HCT116 (cell line): ENCODE measurements at regions not wholly inside any gene's neighbourhood (a gene's known extent, or its start where the extent isn't known, plus 50 kb on each side); places are given as distances from the start of the nearest gene placed in this dataset.

ENCODE experiments used
- ATAC-seq: fragments of 200-7000 bp; cut with Tn5 transposase; 2 replicates; pipeline ENCODE4 v1.9.1; 2020; ENCODE audit warnings: mild to moderate bottlenecking, moderate library complexity
- BruUV-seq: library from RNA; stranded (reverse); fragments of 400-500 nt; replicated peaks from 2 replicates; lab custom pipeline; 2021; lab: Mats Ljungman, UMichigan
- CTCF ChIA-PET: fragments of 300-600 bp; sonication (Branson Sonifier 250); formaldehyde crosslinking; loops from one replicate; lab custom pipeline; 2021; ENCODE audit warnings: antibody characterized with exemption; lab: Charles Lee
- POLR2A ChIA-PET: fragments of 300-600, 350-600 bp; sonication (Branson Sonifier 250); formaldehyde crosslinking; loops from one replicate; lab custom pipeline; 2021; ENCODE audit warnings: antibody characterized with exemption; lab: Charles Lee
- RAD21 ChIA-PET, 2 experiments: fragments of 300-600 bp; sonication (Branson Sonifier 250); formaldehyde crosslinking; loops; one replicate each; lab custom pipeline; 2023; ENCODE audit warnings: low total read pairs in 2 of 2; ENCODE audit not compliant: uncharacterized antibody in 2 of 2, unreplicated experiment in 2 of 2, low non-redundant PET in 1 of 2; lab: Charles Lee
- DNase-seq: peaks from one replicate; pipeline ENCODE4 v3.0.0-alpha.2; 2010; ENCODE audit warnings: low read depth, low spot score
- H2AFZ ChIP-seq: fragments of 200-600 bp; shearing (Covaris generic), sonication (generic); 2 replicates; pipeline ENCODE4 v1.6.1; 2017; ENCODE audit warnings: low read depth, mixed run types, mixed read lengths, antibody characterized with exemption, low read length; ENCODE audit not compliant: poor library complexity, severe bottlenecking
- H3K27ac ChIP-seq: 2 replicates; pipeline ENCODE4 v1.5.1; 2012; ENCODE audit warnings: low read depth, low read length
- H3K27me3 ChIP-seq: fragments of 200-600 bp; sonication (generic); 2 replicates; pipeline ENCODE4 v1.6.1; 2016; ENCODE audit warnings: mixed run types, low read length, mixed read lengths; ENCODE audit not compliant: insufficient read depth
- H3K36me3 ChIP-seq, 2 experiments: fragments of 200-500 bp in 1 of 2; fragments of 200-600 bp in 1 of 2; sonication (Bioruptor generic) in 1 of 2; sonication (generic) in 1 of 2; 2 replicates each; pipeline versions ENCODE4 v1.5.1 to v1.6.1; 2014 to 2016; ENCODE audit warnings: low read length in 2 of 2, inconsistent platforms in 1 of 2, mixed read lengths in 1 of 2, mixed run types in 1 of 2; ENCODE audit not compliant: insufficient read depth in 2 of 2, control insufficient read depth in 1 of 2
- H3K4me1 ChIP-seq, 2 experiments: fragments of 200-600 bp in 1 of 2; sonication (generic) in 1 of 2; 2 replicates each; pipeline versions ENCODE4 v1.5.1 to v1.6.1; 2012 to 2017; ENCODE audit warnings: low read length in 2 of 2, inconsistent platforms in 1 of 2, mild to moderate bottlenecking in 1 of 2, mixed read lengths in 1 of 2, mixed run types in 1 of 2, moderate library complexity in 1 of 2; ENCODE audit not compliant: insufficient read depth in 2 of 2, control insufficient read depth in 1 of 2
- H3K4me2 ChIP-seq: fragments of 200-600 bp; sonication (generic); 2 replicates; pipeline ENCODE4 v1.6.1; 2017; ENCODE audit warnings: mixed run types, low read length, mixed read lengths
- H3K4me3 ChIP-seq, 2 experiments: fragments of 200-600 bp in 1 of 2; sonication (generic) in 1 of 2; replicated peaks in 1 of 2; 2 replicates each; pipeline ENCODE4 v1.5.1; 2011 to 2016; ENCODE audit warnings: low read length in 2 of 2, control low read depth in 1 of 2, low read depth in 1 of 2, mild to moderate bottlenecking in 1 of 2, mixed read lengths in 1 of 2, mixed run types in 1 of 2
- H3K79me2 ChIP-seq: fragments of 200-600 bp; sonication (generic); 2 replicates; pipeline ENCODE4 v1.6.1; 2017; ENCODE audit warnings: mild to moderate bottlenecking, mixed run types, low read length, moderate library complexity, mixed read lengths; ENCODE audit not compliant: insufficient read depth
- H3K9ac ChIP-seq: fragments of 200-600 bp; sonication (generic); 2 replicates; pipeline ENCODE4 v1.6.1; 2016; ENCODE audit warnings: low read length, mixed read lengths
- H3K9me2 ChIP-seq: fragments of 200-600 bp; sonication (generic), shearing (Covaris generic); 2 replicates; pipeline ENCODE4 v1.6.1; 2017; ENCODE audit warnings: mixed run types, mild to moderate bottlenecking, moderate library complexity; ENCODE audit not compliant: insufficient read depth
- H3K9me3 ChIP-seq, 2 experiments: fragments of 200-500 bp in 1 of 2; fragments of 200-600 bp in 1 of 2; sonication (Bioruptor generic) in 1 of 2; sonication (generic) in 1 of 2; 2 replicates each; pipeline ENCODE4 v1.6.1; 2014 to 2017; ENCODE audit warnings: low read length in 2 of 2, mixed read lengths in 2 of 2, inconsistent platforms in 1 of 2, low read depth in 1 of 2, mild to moderate bottlenecking in 1 of 2, mixed run types in 1 of 2, moderate library complexity in 1 of 2; ENCODE audit not compliant: control insufficient read depth in 1 of 2, insufficient read depth in 1 of 2
- H4K20me1 ChIP-seq: fragments of 200-600 bp; sonication (generic), shearing (Covaris generic); 2 replicates; pipeline ENCODE4 v1.6.1; 2017; ENCODE audit warnings: mixed run types, mild to moderate bottlenecking, moderate library complexity; ENCODE audit not compliant: insufficient read depth
- ATF3 ChIP-seq: IDR thresholded peaks from 2 replicates; pipeline ENCODE4 v1.6.1; 2012
- CEBPB ChIP-seq: IDR thresholded peaks from 2 replicates; pipeline ENCODE4 v1.6.1; 2012; ENCODE audit warnings: low read depth
- EZH2 ChIP-seq: fragments of 200-600 bp; sonication (generic); IDR thresholded peaks from 2 replicates; pipeline ENCODE4 v1.6.1; 2017; ENCODE audit warnings: antibody characterized with exemption, mixed run types
- FOSL1 ChIP-seq: IDR thresholded peaks from 2 replicates; pipeline ENCODE4 v1.6.1; 2012; ENCODE audit warnings: low read depth
- JUND ChIP-seq: IDR thresholded peaks from 2 replicates; pipeline ENCODE4 v1.6.1; 2012
- MAX ChIP-seq: IDR thresholded peaks from 2 replicates; pipeline ENCODE4 v1.6.1; 2012
- POLR2AphosphoS5 ChIP-seq: IDR thresholded peaks from 2 replicates; pipeline ENCODE4 v1.6.1; 2011; ENCODE audit warnings: mild to moderate bottlenecking, low read depth, low read length, moderate library complexity
- RAD21 ChIP-seq: IDR thresholded peaks from 2 replicates; pipeline ENCODE4 v1.6.1; 2012; ENCODE audit warnings: low read depth, mild to moderate bottlenecking
- SIN3A ChIP-seq: IDR thresholded peaks from 2 replicates; pipeline ENCODE4 v1.6.1; 2012; ENCODE audit warnings: low read depth
- TCF7L2 ChIP-seq: IDR thresholded peaks from 2 replicates; pipeline ENCODE4 v1.7.0; 2011; ENCODE audit warnings: borderline replicate concordance, inconsistent platforms; ENCODE audit not compliant: insufficient read depth, insufficient read length; ENCODE audit errors: extremely low read depth
- YY1 ChIP-seq: IDR thresholded peaks from 2 replicates; pipeline ENCODE4 v1.6.1; 2011; ENCODE audit warnings: low read length, low read depth, moderate library complexity, mild to moderate bottlenecking; ENCODE audit not compliant: insufficient replicate concordance; ENCODE audit errors: extremely low read depth
- ZFX ChIP-seq: fragments of 450-650 bp; IDR thresholded peaks from 2 replicates; pipeline ENCODE4 v1.6.1; 2017
- intact Hi-C: fragments of 100-400 bp; cut with micrococcal nuclease; formaldehyde crosslinking; loops from 2 replicates; pipeline ENCODE4 v1.10.0; 2022
- TF ChIP-seq, protein P1 (sequence below): IDR thresholded peaks from 2 replicates; pipeline ENCODE4 v1.6.1; 2011; ENCODE audit warnings: mild to moderate bottlenecking, low read length, moderate library complexity; ENCODE audit not compliant: insufficient replicate concordance; ENCODE audit errors: extremely low read depth

DNA sequence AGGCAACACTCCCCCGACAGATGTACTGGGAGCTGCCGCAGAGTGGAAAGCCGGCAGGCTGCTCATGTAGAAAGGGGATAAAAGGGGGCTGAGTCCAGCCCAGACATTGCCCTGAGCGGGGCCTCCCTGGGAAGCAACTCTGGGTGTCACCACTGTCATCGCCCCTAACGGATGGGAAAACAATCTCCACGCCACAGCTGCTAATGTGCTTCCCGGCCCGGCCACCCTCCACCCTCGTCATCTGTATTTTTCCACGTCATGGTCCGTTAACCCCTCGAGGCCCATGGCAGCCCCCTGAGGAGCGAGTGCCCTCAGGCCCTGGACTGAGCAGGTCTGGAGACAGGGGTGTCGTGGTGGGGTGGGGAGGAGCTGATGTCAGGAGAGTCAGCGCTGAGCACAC lies 227.4 kb downstream of the DLL1 start:
- ChIA-PET CTCF (no interaction called here), RAD21 (no interaction called here), POLR2A (no interaction called here)
- H2AFZ ChIP-seq: no peak overlapping the region
- no peak overlapping the region for H3K27ac ChIP-seq
- no peak overlapping the region for H3K4me2 ChIP-seq
- DNase-seq (no peak), ATAC-seq (no peak)
- no peaks in the 10 kb centered on the region for H3K36me3 ChIP-seq
- H3K9me2 ChIP-seq: no peaks in the 10 kb centered on the region
- no peaks in the 10 kb centered on the region for H3K27me3 ChIP-seq
- H3K79me2 ChIP-seq: no peaks in the 10 kb centered on the region
- H3K4me3 ChIP-seq: no peak overlapping the region
- H3K4me1 ChIP-seq: no peaks in the 10 kb centered on the region
- TF ChIP-seq POLR2AphosphoS5 (no peak), RAD21 (no peak), FOSL1 (no peak), CEBPB (no peak), EZH2 (no peak), YY1 (no peak), ZFX (no peak), JUND (no peak), TCF7L2 (no peak), ATF3 (no peak), SIN3A (no peak), MAX (no peak)
- TF ChIP-seq, protein P1, sequence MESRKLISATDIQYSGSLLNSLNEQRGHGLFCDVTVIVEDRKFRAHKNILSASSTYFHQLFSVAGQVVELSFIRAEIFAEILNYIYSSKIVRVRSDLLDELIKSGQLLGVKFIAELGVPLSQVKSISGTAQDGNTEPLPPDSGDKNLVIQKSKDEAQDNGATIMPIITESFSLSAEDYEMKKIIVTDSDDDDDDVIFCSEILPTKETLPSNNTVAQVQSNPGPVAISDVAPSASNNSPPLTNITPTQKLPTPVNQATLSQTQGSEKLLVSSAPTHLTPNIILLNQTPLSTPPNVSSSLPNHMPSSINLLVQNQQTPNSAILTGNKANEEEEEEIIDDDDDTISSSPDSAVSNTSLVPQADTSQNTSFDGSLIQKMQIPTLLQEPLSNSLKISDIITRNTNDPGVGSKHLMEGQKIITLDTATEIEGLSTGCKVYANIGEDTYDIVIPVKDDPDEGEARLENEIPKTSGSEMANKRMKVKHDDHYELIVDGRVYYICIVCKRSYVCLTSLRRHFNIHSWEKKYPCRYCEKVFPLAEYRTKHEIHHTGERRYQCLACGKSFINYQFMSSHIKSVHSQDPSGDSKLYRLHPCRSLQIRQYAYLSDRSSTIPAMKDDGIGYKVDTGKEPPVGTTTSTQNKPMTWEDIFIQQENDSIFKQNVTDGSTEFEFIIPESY: no peak
- no TSS peak for BruUV-seq
- no peak overlapping the region for H3K9ac ChIP-seq
- H4K20me1 ChIP-seq: no peaks in the 10 kb centered on the region
- no peaks in the 10 kb centered on the region for H3K9me3 ChIP-seq
- intact Hi-C loops: no loop called here
